Hematopoietic multipotent progenitor cell (in vitro differentiated cells): ENCODE measurements at regions not wholly inside any gene's neighbourhood (a gene's known extent, or its start where the extent isn't known, plus 50 kb on each side); places are given as distances from the start of the nearest gene placed in this dataset.

Source experiments
- DNase-seq, 3 donors: peaks; one replicate each; pipeline ENCODE4 v3.0.0-alpha.2; 2011 to 2015; ENCODE audit warnings: low read depth in 2 of 3, low spot score in 2 of 3

DNA sequence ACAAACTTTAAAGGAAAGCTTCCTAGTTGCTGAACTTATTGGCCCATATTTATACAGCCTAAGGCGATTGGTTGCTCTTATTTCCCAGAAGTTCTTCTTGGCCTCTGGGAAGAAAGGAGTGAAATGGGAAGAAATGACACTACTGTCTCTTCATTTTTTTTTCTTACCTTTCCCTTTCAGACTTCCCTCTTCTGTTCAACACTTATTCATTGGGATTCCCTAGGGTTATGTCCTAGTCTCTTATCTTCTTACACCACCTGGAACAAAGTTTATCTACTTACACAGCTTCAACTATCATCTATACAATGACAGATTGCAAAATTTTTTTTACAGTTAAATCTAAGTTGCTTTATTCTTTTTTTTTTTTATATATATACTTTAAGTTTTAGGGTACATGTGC lies 68.0 kb downstream of the SNX12 start:
- peak in 1 of 3 donors; percentile 0 for DNase-seq

DNA sequence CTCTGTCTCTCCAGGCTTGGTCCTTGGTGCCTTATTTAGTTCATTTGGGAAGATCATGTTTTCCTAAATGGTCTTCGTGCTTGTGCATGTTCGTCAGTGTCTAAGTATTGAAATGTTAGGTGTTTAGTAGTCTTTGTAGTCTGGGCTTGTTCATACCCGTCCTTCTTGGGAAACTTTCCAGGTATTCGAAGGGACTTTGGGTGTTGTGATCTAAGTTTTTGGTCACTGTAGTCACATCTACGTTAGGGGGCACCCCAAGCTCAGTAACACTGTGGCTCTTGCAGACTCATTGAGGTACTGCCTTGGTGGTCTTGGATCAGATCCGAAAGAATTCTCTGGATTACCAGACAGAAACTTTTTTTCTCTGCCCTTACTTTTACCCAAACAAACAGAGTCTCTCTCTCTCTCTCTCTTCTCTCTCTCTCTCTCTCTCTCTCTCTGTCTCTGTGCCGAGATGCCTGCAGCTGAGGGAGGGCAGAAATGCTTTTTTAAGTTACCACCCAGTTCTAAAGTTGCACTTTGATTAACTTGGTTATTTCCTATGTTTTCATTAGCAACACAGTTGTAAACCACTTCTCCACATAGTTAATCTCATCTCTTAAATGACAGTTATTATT lies 67.6 kb upstream of the SLC7A3 start:
- peak in 2 of 3 donors; percentile 34 to 58 for DNase-seq

DNA sequence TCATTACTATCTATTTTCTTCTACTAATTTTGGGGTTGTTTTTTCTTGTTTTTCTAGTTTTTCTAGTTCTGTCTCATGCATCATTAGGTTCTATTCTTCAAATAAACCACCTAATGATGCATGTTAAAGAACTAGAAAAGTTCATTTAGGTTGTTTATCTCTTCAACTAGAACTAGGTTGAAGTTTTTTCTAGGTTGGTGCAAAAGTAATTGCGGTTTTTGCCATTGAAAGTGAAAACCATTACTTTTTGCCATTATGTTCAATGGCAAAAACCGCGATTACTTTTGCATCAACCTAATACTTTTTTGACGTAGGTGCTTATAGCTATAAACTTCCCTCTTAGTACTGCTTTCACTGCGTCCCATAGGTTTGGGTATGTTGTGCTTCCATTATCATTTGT lies 64.4 kb upstream of the SLC7A3 start:
- DNase-seq = no peak

DNA sequence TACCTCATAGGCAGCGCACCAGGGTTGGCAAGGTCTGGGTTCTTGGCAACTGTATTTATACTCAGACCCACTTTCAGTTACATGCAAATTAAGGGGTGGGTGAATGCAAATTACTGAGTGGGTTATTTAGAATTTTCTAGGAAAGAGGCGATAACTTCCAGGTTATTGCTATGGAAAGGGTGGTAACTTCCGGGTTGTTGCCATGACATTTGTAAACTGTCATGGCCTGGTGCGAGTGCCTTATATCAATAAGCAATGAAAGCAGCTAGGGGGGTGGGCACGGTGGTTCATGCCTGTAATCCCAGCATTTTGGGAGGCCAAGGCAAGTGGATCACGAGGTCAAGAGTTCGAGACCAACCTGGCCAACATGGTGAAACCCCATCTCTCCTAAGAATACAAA lies 57.5 kb upstream of the SLC7A3 start:
- no peak for DNase-seq
